ENCODE measurements at regions not wholly inside any gene's neighbourhood (a gene's known extent, or its start where the extent isn't known, plus 50 kb on each side); places are given as distances from the start of the nearest gene placed in this dataset.
"Not testable (repeated sequence)": the region's sequence is repeated elsewhere in the genome, so short reads cannot be mapped to it uniquely, and the experiment has no call there.

- H3K9me3 ChIP-seq (replicated peaks in 1 of 2; ENCODE audit: control insufficient read depth in 2 of 2, insufficient read depth in 1 of 2, low read depth in 1 of 2, low read length in 2 of 2), result no peaks in the 10 kb centered on the region
- no peak overlapping the region for H3K4ac ChIP-seq (ENCODE audit: low read length)
- H3K27me3 ChIP-seq (ENCODE audit: control insufficient read depth in 3 of 3, insufficient read depth in 3 of 3, low read depth in 1 of 3, low read length in 3 of 3), result no peaks in the 10 kb centered on the region
- H4K91ac ChIP-seq (ENCODE audit: low read depth, low read length, poor library complexity), result no peak overlapping the region
- H3K4me1 ChIP-seq (ENCODE audit: control insufficient read depth in 2 of 2, insufficient read depth in 1 of 2, low read depth in 1 of 2, low read length in 2 of 2), result peaks cover 3 to 8% of the 10 kb centered on the region in 2 donors
- no peak overlapping the region for H2BK12ac ChIP-seq (ENCODE audit: low read length)
- H3K14ac ChIP-seq (ENCODE audit: low read length), result no peak overlapping the region
- no peak overlapping the region for H3K4me3 ChIP-seq (ENCODE audit: low read length in 2 of 2)
- no peak overlapping the region for H2AK5ac ChIP-seq (ENCODE audit: low read depth, low read length)
- H4K8ac ChIP-seq (ENCODE audit: low read depth, low read length), result no peak overlapping the region
- no peak overlapping the region for H2BK5ac ChIP-seq (ENCODE audit: low read length)
- no peak overlapping the region for H3K9ac ChIP-seq (ENCODE audit: low read depth, low read length, poor library complexity)
- H2AFZ ChIP-seq (ENCODE audit: low read length), result no peak overlapping the region
- no peaks in the 10 kb centered on the region for H3K36me3 ChIP-seq (replicated peaks in 1 of 2; ENCODE audit: control insufficient read depth in 2 of 2, insufficient read depth in 2 of 2, low read length in 2 of 2)
- H3K4me2 ChIP-seq (ENCODE audit: insufficient read depth, low read length, poor library complexity, severe bottlenecking), result no peak overlapping the region
- H3K23ac ChIP-seq (ENCODE audit: low read depth, low read length, poor library complexity), result no peak overlapping the region
- H3K27ac ChIP-seq (replicated peaks; ENCODE audit: low read length), result peak overlapping the region; percentile 43
- no peak for DNase-seq (ENCODE audit: low spot score)
- no peak overlapping the region for H2BK120ac ChIP-seq (ENCODE audit: low read depth, low read length)
- no peak overlapping the region for H3K18ac ChIP-seq (ENCODE audit: low read length)
- no peaks in the 10 kb centered on the region for H3K79me1 ChIP-seq (ENCODE audit: low read depth, low read length)
- H2BK15ac ChIP-seq (ENCODE audit: low read length), result no peak overlapping the region
Measured at GRCh38 chr1:170448661-170449158, 83.3 kb upstream of the GORAB start.

GRCh38 chr1:170457325-170458050, 74.5 kb upstream of the GORAB start:
- H3K18ac ChIP-seq (ENCODE audit: low read length); H3K4me2 ChIP-seq (ENCODE audit: insufficient read depth, low read length, poor library complexity, severe bottlenecking); H3K79me1 ChIP-seq (ENCODE audit: low read depth, low read length); H2BK5ac ChIP-seq (ENCODE audit: low read length); H2BK12ac ChIP-seq (ENCODE audit: low read length); H2BK15ac ChIP-seq (ENCODE audit: low read length); H3K36me3 ChIP-seq (replicated peaks in 1 of 2; ENCODE audit: control insufficient read depth in 2 of 2, insufficient read depth in 2 of 2, low read length in 2 of 2); H3K4me3 ChIP-seq (ENCODE audit: low read length in 2 of 2); H2AFZ ChIP-seq (ENCODE audit: low read length); H3K4ac ChIP-seq (ENCODE audit: low read length); H2BK120ac ChIP-seq (ENCODE audit: low read depth, low read length); H3K23ac ChIP-seq (ENCODE audit: low read depth, low read length, poor library complexity); H2AK5ac ChIP-seq (ENCODE audit: low read depth, low read length); H4K91ac ChIP-seq (ENCODE audit: low read depth, low read length, poor library complexity); H3K9me3 ChIP-seq (replicated peaks in 1 of 2; ENCODE audit: control insufficient read depth in 2 of 2, insufficient read depth in 1 of 2, low read depth in 1 of 2, low read length in 2 of 2); H3K4me1 ChIP-seq (ENCODE audit: control insufficient read depth in 2 of 2, insufficient read depth in 1 of 2, low read depth in 1 of 2, low read length in 2 of 2); H3K27me3 ChIP-seq (ENCODE audit: control insufficient read depth in 3 of 3, insufficient read depth in 3 of 3, low read depth in 1 of 3, low read length in 3 of 3); H4K8ac ChIP-seq (ENCODE audit: low read depth, low read length); H3K9ac ChIP-seq (ENCODE audit: low read depth, low read length, poor library complexity); DNase-seq (ENCODE audit: low spot score); H3K14ac ChIP-seq (ENCODE audit: low read length); H3K27ac ChIP-seq (replicated peaks; ENCODE audit: low read length): not testable (repeated sequence)
- no CpG with 5 or more reads among the region's 5 CpGs for WGBS, 2 donors (ENCODE audit: extremely low coverage in 2 of 2, insufficient read length in 2 of 2, insufficient replicate concordance in 1 of 2)

- H3K79me1 ChIP-seq (ENCODE audit: low read depth, low read length), result no peaks in the 10 kb centered on the region
- H3K27me3 ChIP-seq (ENCODE audit: control insufficient read depth in 3 of 3, insufficient read depth in 3 of 3, low read depth in 1 of 3, low read length in 3 of 3), result no peaks in the 10 kb centered on the region
- no peaks in the 10 kb centered on the region for H3K4me1 ChIP-seq (ENCODE audit: control insufficient read depth in 2 of 2, insufficient read depth in 1 of 2, low read depth in 1 of 2, low read length in 2 of 2)
- H3K4me2 ChIP-seq (ENCODE audit: insufficient read depth, low read length, poor library complexity, severe bottlenecking), result no peak overlapping the region
- no peak overlapping the region for H2BK12ac ChIP-seq (ENCODE audit: low read length)
- no peak overlapping the region for H3K4ac ChIP-seq (ENCODE audit: low read length)
- H2BK5ac ChIP-seq (ENCODE audit: low read length), result no peak overlapping the region
- no peak overlapping the region for H2BK120ac ChIP-seq (ENCODE audit: low read depth, low read length)
- no peak overlapping the region for H3K9ac ChIP-seq (ENCODE audit: low read depth, low read length, poor library complexity)
- H3K36me3 ChIP-seq (replicated peaks in 1 of 2; ENCODE audit: control insufficient read depth in 2 of 2, insufficient read depth in 2 of 2, low read length in 2 of 2), result no peaks in the 10 kb centered on the region
- no peak overlapping the region for H4K91ac ChIP-seq (ENCODE audit: low read depth, low read length, poor library complexity)
- no peak for DNase-seq (ENCODE audit: low spot score)
- no peak overlapping the region for H3K18ac ChIP-seq (ENCODE audit: low read length)
- H3K9me3 ChIP-seq (replicated peaks in 1 of 2; ENCODE audit: control insufficient read depth in 2 of 2, insufficient read depth in 1 of 2, low read depth in 1 of 2, low read length in 2 of 2), result no peaks in the 10 kb centered on the region
- no peak overlapping the region for H3K27ac ChIP-seq (replicated peaks; ENCODE audit: low read length)
- H3K4me3 ChIP-seq (ENCODE audit: low read length in 2 of 2), result no peak overlapping the region
- H2AK5ac ChIP-seq (ENCODE audit: low read depth, low read length), result no peak overlapping the region
- WGBS, 2 donors (ENCODE audit: extremely low coverage in 2 of 2, insufficient read length in 2 of 2, insufficient replicate concordance in 1 of 2), result no CpG with 5 or more reads among the region's 2 CpGs
- no peak overlapping the region for H3K14ac ChIP-seq (ENCODE audit: low read length)
- H3K23ac ChIP-seq (ENCODE audit: low read depth, low read length, poor library complexity), result no peak overlapping the region
- no peak overlapping the region for H4K8ac ChIP-seq (ENCODE audit: low read depth, low read length)
- no peak overlapping the region for H2BK15ac ChIP-seq (ENCODE audit: low read length)
- no peak overlapping the region for H2AFZ ChIP-seq (ENCODE audit: low read length)
Measured at GRCh38 chr1:170460001-170460400, 72.0 kb upstream of the GORAB start.

DNA sequence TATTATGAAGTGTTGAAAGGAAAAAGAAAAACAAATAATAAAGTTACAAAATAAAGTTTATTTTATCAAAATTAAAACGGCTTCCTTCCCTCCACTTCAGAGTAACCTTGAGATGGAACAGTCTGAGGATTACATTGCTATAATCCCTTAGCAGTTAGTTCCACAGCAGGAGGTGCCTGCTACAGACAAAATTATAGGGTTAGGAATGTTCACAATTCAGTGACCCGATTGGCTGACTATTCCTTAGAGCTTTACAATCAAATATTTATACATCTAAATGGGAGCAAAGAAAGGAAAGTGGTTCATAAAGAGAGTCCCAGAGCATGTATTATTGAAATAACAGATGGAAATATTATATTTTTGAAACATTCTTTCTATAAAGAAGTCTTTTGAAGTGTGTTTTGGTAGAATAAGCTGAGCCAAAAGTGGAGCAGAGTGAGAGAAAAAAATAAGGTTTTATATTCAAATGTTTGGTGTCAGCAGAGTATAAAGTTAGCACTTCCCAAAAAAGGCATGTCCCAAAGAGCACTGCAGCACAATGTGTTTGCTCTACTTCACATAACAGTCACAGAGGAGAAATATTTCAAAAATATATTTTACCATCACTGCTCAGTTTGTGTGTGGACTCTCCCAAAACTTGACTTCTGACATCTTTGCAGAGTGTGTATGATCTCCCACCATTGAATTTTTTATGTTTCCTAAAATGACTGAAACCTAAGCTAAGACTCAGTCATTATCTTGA, 71.4 kb upstream of the GORAB start:
- Histone ChIP-seq H2BK5ac (ENCODE audit: low read length) (no peak overlapping the region), H2BK120ac (ENCODE audit: low read depth, low read length) (no peak overlapping the region), H3K27ac (replicated peaks; ENCODE audit: low read length) (no peak overlapping the region), H4K8ac (ENCODE audit: low read depth, low read length) (no peak overlapping the region), H3K4me3 (ENCODE audit: low read length in 2 of 2) (no peak overlapping the region), H2AFZ (ENCODE audit: low read length) (no peak overlapping the region), H3K27me3 (ENCODE audit: control insufficient read depth in 3 of 3, insufficient read depth in 3 of 3, low read depth in 1 of 3, low read length in 3 of 3) (no peaks in the 10 kb centered on the region), H3K4ac (ENCODE audit: low read length) (no peak overlapping the region), H3K14ac (ENCODE audit: low read length) (no peak overlapping the region), H2BK15ac (ENCODE audit: low read length) (no peak overlapping the region), H3K4me1 (ENCODE audit: control insufficient read depth in 2 of 2, insufficient read depth in 1 of 2, low read depth in 1 of 2, low read length in 2 of 2) (no peaks in the 10 kb centered on the region), H3K4me2 (ENCODE audit: insufficient read depth, low read length, poor library complexity, severe bottlenecking) (no peak overlapping the region), H4K91ac (ENCODE audit: low read depth, low read length, poor library complexity) (no peak overlapping the region), H3K23ac (ENCODE audit: low read depth, low read length, poor library complexity) (no peak overlapping the region), H2AK5ac (ENCODE audit: low read depth, low read length) (no peak overlapping the region), H2BK12ac (ENCODE audit: low read length) (no peak overlapping the region), H3K79me1 (ENCODE audit: low read depth, low read length) (no peaks in the 10 kb centered on the region), H3K9ac (ENCODE audit: low read depth, low read length, poor library complexity) (no peak overlapping the region), H3K18ac (ENCODE audit: low read length) (no peak overlapping the region), H3K36me3 (replicated peaks in 1 of 2; ENCODE audit: control insufficient read depth in 2 of 2, insufficient read depth in 2 of 2, low read length in 2 of 2) (no peaks in the 10 kb centered on the region), H3K9me3 (replicated peaks in 1 of 2; ENCODE audit: control insufficient read depth in 2 of 2, insufficient read depth in 1 of 2, low read depth in 1 of 2, low read length in 2 of 2) (no peaks in the 10 kb centered on the region)
- DNase-seq (ENCODE audit: low spot score), result no peak
- no CpG with 5 or more reads among the region's 2 CpGs for WGBS, 2 donors (ENCODE audit: extremely low coverage in 2 of 2, insufficient read length in 2 of 2, insufficient replicate concordance in 1 of 2)

Measured in neuronal stem cell (in vitro differentiated cells).